ENCODE measurements at regions not wholly inside any gene's neighbourhood (a gene's known extent, or its start where the extent isn't known, plus 50 kb on each side); places are given as distances from the start of the nearest gene placed in this dataset.

- H3K27ac ChIP-seq: no peak overlapping the region
- no peak for DNase-seq (ENCODE audit: low read depth, low spot score)
Observed at GRCh38 chr10:128915630-128916029, 551.4 kb upstream of the MGMT start.

GRCh38 chr10:128916383-128916782 is 550.7 kb upstream of the MGMT start:
- no peak for DNase-seq (ENCODE audit: low read depth, low spot score)
- H3K27ac ChIP-seq: no peak overlapping the region

- DNase-seq (ENCODE audit: low read depth, low spot score): no peak
- H3K27ac ChIP-seq: no peak overlapping the region
Observed at GRCh38 chr10:128921389-128922022, 545.5 kb upstream of the MGMT start.

DNA sequence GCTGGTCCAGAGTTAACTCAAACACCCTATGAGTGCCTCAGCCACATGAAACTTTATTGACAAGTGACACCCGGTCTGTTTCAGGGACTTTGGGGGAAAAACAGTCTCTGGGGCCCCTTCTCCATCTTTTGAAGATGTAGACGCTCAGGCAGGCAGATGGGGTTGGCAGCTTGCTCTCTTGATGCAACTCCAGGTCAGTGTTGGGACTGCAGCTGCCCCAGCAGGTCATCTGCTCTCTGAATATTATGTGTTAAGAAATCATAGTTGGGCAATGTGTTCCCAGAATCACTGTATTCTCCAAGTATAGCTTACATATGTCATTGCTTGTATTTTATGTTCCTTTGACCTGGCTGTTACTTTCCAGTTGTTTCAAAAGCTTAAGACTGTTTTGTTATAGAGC is 544.9 kb upstream of the MGMT start:
- DNase-seq (ENCODE audit: low read depth, low spot score): no peak
- no peak overlapping the region for H3K27ac ChIP-seq

DNA sequence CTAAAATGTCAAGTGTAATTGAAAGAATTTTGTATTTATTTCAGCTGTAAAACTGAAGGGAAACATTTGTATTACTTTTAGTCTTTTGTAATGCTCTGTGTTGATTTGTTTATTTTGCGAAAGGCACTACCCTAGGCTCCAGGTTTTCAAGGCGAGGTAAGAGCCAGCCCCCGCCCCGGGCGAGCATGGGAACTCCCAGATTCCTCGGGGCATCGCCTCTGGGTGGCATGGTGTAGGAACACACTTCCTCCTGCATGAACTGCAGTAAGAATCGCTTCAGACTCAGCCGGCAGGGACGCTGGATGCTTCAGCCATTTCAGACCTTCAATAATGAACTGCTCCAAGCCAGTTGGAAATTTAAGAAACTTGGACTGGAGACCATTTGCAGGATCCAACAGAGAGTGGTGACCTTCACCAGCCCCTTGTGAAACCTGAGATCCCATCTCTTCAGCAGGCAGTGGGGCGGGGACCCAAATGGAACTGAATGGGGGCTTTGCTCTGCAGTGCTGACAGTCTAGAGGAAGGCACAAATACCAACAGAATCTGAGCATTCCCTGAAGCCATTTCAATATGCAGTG is 544.3 kb upstream of the MGMT start:
- no peak for DNase-seq (ENCODE audit: low read depth, low spot score)
- H3K27ac ChIP-seq: no peak overlapping the region

DNA sequence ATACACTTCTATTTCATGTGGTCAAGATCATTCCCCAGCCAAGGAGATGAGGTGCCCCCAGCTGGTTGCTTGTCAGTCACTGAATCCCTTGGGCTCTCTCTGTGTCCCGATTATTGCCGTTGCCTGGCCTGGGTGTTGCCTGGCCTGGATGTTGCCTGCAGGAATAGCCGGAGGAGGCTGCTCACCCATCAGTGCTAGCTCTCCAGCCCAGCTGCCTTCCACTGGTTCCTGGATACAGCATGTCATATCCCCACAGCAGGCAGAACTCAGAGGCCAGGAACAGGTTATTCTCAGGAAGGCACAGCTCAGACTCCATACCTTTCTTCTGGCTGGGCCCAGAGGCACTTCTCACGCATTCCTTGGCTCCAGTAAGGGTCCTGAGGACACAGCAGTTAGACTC is 542.1 kb upstream of the MGMT start:
- DNase-seq (ENCODE audit: low read depth, low spot score): no peak
- no peak overlapping the region for H3K27ac ChIP-seq

DNA sequence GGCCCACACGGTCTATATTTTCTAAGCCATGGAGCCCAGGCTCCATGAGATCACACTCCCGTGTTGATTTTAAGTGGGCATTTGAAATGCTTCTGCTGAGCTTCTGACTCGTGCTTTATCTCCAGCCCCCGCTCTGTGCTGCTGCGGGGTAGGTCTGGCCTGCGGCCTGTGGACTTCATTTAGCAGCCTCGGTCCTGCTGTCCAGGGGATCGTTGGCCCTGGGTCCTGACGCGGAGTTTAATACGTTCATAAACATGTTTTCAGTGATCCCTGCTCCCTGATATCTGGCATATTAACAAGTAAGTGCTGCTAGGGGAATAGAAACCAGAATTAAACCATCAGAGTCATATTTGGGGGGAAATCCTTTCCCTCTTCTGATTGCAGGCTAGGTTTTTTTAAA is 540.3 kb upstream of the MGMT start:
- DNase-seq (ENCODE audit: low read depth, low spot score): no peak

GRCh38 chr10:128927497-128928161 is 539.4 kb upstream of the MGMT start:
- H3K27ac ChIP-seq: no peak overlapping the region

More for the DNA sequence above, 540.3 kb upstream of the MGMT start:
- H3K27ac ChIP-seq: no peak overlapping the region

DNA sequence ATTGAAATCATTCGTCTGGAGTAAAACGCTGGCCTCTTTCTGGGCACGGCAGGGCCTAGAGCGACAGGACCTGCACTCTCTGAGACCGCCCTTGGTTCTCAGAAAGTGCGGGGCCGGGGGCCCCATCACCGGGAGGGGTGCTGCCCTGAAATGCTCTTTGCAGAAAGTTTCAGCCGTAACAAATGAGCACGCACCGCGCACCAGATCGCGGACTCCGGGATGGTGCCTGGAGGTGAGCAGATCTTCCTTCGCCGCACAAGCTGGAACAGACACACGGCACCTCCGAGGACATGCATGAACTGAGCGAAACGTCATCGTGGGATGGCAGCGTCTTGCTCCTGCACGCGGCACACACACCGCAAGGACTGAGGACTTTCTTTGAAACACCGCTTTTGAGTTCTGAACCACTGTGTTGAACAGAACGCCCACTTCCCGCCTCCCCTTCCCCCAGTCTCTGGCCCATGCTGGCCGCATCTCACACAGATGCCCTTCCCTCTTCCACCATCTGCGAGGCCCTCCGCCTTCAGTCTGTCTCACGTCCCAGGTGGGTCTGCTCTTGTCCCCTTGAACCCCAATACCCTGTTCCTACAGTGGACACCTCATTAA is 538.7 kb upstream of the MGMT start:
- no peak for DNase-seq (ENCODE audit: low read depth, low spot score)
- H3K27ac ChIP-seq: no peak overlapping the region

More at GRCh38 chr10:128927497-128928161, 539.4 kb upstream of the MGMT start:
- DNase-seq (ENCODE audit: low read depth, low spot score): no peak

- H3K27ac ChIP-seq: no peak overlapping the region
- DNase-seq (ENCODE audit: low read depth, low spot score): no peak
Observed at GRCh38 chr10:128929131-128929530, 537.9 kb upstream of the MGMT start.

- H3K27ac ChIP-seq: no peak overlapping the region
- DNase-seq (ENCODE audit: low read depth, low spot score): no peak
Observed at GRCh38 chr10:128929767-128930166, 537.3 kb upstream of the MGMT start.

GRCh38 chr10:128930515-128930914 is 536.5 kb upstream of the MGMT start:
- H3K27ac ChIP-seq: no peak overlapping the region
- no peak for DNase-seq (ENCODE audit: low read depth, low spot score)

DNA sequence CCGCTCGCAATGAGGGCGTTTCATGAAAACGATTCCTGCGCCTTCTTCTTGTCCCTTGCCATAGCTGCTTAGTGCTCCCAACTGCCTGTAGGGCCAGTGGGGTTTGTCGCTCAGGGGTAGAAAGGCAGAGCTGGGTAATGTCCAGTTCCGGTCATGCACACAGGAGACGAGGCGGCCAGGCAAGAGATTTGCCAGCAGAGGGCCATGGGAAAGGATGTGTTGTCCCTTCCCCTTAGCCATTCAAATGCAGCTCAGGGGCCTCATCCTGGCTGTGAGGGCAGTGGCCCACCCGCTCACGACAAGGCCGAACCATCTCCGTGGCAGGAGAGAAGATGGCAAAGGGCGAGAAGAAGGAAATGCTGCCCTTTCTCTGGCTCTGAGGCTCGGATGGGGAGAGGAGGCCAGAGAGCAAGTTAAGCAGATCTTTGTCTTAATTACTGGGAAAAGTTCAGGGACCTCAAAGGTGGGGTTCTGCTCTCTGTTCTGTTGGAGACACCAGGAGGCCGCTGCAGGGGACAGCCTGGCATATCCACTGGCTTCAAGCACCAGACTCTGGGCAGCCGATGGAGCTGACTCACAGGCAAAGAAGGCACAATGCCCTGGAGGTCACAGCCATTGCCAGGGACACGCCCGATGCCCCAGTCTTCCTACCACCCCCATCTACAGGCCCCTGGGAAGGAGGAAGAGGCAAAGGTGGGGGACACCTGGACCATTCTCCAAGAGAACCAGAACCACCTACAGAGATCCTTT is 534.8 kb upstream of the MGMT start:
- no peak overlapping the region for H3K27ac ChIP-seq
- DNase-seq (ENCODE audit: low read depth, low spot score): no peak

- no peak for DNase-seq (ENCODE audit: low read depth, low spot score)
- H3K27ac ChIP-seq: no peak overlapping the region
Observed at GRCh38 chr10:128934492-128934891, 532.5 kb upstream of the MGMT start.

DNA sequence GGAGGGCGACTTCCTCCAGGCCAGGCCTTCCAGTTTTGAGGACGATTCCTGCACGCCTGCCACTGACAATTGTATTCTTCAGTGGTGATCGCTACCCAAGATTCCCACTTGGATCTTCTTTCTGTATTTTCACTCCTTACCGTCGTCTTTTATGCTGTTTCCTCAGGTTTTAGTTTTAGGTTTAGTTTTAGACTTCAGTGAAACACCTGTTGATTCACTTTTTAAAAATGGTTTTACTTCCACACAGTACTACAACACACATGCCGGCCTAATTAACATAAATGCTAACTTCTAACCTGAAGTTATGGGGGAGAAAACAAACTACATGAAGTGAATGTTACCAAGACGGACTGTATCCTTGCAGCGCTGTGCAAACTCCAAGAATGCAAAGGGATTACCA is 530.6 kb upstream of the MGMT start:
- DNase-seq (ENCODE audit: low read depth, low spot score): no peak

DNA sequence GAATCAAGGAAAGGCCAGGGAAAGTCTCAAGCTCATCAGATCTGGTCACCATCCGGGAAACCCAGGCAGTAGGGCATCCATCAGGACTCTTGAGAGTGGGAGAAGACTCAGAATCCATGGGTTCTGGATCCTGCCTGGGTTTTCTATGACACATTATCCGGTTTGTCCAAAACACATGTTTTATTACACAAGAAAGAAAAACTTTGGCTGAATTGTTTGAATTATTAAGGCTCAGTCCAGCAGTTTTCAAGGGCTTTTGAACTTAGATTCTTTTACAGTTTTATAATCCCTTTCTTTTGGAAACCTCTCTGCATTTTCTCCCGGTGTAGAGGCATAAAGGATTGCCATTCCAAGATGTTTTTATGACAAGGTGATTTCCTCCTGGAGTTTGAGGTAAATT is 528.5 kb upstream of the MGMT start:
- no peak for DNase-seq (ENCODE audit: low read depth, low spot score)
- no peak overlapping the region for H3K27ac ChIP-seq

More for the DNA sequence above, 530.6 kb upstream of the MGMT start:
- H3K27ac ChIP-seq: no peak overlapping the region

GRCh38 chr10:128940081-128940480 is 527.0 kb upstream of the MGMT start:
- no peak overlapping the region for H3K27ac ChIP-seq
- DNase-seq (ENCODE audit: low read depth, low spot score): no peak

DNA sequence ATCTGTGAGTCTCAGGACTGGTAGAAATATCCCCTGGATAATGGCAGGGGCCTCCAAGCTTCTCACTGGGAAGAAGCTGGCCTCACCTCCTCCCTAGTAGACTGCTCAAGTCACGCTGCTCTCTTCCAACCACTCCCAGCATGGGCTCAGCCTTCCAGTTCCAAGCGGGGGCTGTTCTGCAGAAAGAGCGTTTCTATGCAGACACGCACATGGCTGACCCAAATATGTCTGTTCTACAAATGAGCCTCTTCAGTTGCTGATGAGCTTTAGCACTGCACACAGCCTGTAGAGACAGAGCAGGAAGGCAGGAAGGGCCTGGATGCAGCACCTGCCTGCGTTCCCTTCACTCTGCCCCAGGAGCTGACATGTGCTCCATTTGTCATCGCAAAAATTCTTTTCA is 523.9 kb upstream of the MGMT start:
- DNase-seq (ENCODE audit: low read depth, low spot score): no peak
- H3K27ac ChIP-seq: no peak overlapping the region

DNA sequence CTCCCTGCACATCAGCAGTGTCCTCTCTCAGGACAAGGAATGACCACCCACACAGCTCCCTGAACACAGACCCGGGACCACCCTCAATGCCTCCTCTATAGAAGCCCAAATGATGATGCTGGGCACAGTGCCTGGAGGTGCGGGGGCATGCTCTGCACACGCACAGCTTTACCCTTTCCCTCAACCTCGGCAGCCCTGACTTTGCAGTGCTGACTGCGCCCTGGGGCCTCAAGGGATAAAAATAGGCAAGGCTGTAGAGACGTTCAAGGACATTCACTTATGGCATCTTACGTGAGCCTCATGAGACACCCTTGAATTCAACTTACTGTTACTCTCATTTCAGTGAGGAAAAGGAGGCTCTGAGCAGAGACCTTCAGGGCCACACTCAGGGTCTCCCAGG is 521.6 kb upstream of the MGMT start:
- no peak for DNase-seq (ENCODE audit: low read depth, low spot score)
- no peak overlapping the region for H3K27ac ChIP-seq

- H3K27ac ChIP-seq: no peak overlapping the region
- DNase-seq (ENCODE audit: low read depth, low spot score): no peak
Observed at GRCh38 chr10:128950159-128950915, 516.7 kb upstream of the MGMT start.
